ENCODE measurements at regions not wholly inside any gene's neighbourhood (a gene's known extent, or its start where the extent isn't known, plus 50 kb on each side); places are given as distances from the start of the nearest gene placed in this dataset.

DNA sequence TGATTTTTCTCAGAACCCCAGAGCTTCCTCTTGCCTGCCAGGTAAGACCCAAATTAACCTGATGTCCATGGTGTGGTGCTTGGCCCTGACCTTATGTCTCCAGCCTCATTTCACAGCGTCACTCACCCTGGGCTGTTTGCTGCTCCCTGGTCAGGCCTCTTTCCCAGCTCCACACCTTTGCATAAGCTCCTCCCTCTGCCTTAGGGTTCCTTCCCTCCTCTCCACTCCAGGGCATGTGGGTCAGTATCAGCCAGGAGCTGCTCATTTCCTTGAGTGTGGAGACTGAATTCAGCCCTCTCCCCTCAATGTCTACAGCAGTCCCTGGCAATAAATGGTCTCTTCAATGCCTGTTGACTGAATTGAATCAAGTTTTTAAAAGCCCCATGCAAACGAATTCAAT, 75.6 kb upstream of the ANKRD34C start:
- Histone ChIP-seq H3K9me3 (no peaks in the 10 kb centered on the region), H3K4me1 (ENCODE audit: control insufficient read depth in 1 of 2, insufficient read depth in 1 of 2, low read depth in 1 of 2, low read length in 1 of 2) (no peaks in the 10 kb centered on the region), H3K36me3 (no peaks in the 10 kb centered on the region), H3K27me3 (peaks cover 76% of the 10 kb centered on the region), H3K27ac (no peak overlapping the region), H3K4me3 (ENCODE audit: low read depth in 1 of 2, low read length in 1 of 2) (no peak overlapping the region)
- TF ChIP-seq, protein P1, sequence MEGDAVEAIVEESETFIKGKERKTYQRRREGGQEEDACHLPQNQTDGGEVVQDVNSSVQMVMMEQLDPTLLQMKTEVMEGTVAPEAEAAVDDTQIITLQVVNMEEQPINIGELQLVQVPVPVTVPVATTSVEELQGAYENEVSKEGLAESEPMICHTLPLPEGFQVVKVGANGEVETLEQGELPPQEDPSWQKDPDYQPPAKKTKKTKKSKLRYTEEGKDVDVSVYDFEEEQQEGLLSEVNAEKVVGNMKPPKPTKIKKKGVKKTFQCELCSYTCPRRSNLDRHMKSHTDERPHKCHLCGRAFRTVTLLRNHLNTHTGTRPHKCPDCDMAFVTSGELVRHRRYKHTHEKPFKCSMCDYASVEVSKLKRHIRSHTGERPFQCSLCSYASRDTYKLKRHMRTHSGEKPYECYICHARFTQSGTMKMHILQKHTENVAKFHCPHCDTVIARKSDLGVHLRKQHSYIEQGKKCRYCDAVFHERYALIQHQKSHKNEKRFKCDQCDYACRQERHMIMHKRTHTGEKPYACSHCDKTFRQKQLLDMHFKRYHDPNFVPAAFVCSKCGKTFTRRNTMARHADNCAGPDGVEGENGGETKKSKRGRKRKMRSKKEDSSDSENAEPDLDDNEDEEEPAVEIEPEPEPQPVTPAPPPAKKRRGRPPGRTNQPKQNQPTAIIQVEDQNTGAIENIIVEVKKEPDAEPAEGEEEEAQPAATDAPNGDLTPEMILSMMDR (IDR thresholded peaks at IDR 0.05) = no peak

DNA sequence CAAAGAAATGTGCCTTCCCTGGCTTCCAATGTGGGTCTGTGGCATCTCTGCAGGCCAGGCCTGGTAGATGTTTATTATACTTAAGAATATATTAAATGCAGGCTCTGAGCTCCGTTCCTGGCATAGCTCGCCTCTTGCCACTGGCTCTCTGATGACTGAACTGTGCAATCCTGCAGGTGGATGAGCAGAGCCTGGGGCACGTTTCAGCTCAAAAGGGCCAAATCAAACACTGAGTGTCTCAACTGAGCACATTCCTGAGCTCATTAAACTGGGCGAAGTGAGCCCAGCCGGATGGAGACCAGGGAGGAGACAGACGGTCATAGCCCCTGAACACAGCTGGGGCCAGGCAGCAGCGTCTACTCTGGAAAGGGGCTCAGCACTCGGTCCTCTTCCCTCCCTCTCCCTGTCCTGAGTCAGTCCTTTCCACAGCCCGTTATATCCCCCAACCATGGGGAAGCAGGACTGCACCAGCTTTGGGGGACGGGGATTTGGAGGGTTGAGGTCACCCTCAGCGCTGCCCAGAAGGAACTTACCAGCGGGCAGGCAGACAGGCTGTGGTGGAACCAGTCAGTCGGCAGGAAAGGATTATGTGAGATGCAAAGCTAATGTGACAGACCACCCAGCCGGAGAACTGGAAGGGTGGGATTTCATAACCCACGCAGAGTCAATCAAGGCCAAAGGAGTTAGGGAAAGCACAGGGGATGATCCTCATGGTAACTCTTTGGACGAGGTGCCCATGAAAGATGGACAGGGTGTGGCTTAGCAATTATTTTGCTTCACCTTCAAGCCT, 77.4 kb upstream of the ANKRD34C start:
- TF ChIP-seq, protein P1 (IDR thresholded peaks at IDR 0.05) = no peak
- Histone ChIP-seq H3K36me3 (no peaks in the 10 kb centered on the region), H3K9me3 (no peaks in the 10 kb centered on the region), H3K4me3 (ENCODE audit: low read depth in 1 of 2, low read length in 1 of 2) (no peak overlapping the region), H3K4me1 (ENCODE audit: control insufficient read depth in 1 of 2, insufficient read depth in 1 of 2, low read depth in 1 of 2, low read length in 1 of 2) (no peaks in the 10 kb centered on the region), H3K27ac (no peak overlapping the region), H3K27me3 (peaks cover 76% of the 10 kb centered on the region)

DNA sequence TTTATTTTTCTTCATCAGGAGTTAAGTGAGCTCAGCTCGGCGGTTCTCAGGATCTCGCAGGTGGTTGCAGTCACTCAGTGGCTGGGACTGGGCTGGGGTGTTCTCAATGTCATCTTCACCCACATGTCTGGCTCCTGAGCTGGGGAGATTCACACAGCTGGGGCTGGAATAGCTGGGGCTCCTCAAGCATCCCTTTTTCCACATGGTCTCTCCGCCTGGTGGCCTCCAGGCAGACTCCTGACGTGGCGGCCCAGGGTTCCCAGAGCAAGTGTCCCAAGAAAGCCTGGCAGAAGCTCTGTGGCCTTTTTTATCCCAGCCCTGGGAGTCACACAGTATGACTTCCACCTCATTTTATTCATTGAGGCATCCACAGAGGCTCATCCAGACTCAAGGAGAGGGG, 84.1 kb upstream of the ANKRD34C start:
- H3K4me1 ChIP-seq (ENCODE audit: control insufficient read depth in 1 of 2, insufficient read depth in 1 of 2, low read depth in 1 of 2, low read length in 1 of 2) = no peaks in the 10 kb centered on the region
- TF ChIP-seq, protein P1 (IDR thresholded peaks at IDR 0.05) = no peak
- H3K9me3 ChIP-seq = no peaks in the 10 kb centered on the region
- H3K27me3 ChIP-seq = peaks cover 65% of the 10 kb centered on the region
- no peak overlapping the region for H3K4me3 ChIP-seq (ENCODE audit: low read depth in 1 of 2, low read length in 1 of 2)
- H3K36me3 ChIP-seq = no peaks in the 10 kb centered on the region
- no peak overlapping the region for H3K27ac ChIP-seq

DNA sequence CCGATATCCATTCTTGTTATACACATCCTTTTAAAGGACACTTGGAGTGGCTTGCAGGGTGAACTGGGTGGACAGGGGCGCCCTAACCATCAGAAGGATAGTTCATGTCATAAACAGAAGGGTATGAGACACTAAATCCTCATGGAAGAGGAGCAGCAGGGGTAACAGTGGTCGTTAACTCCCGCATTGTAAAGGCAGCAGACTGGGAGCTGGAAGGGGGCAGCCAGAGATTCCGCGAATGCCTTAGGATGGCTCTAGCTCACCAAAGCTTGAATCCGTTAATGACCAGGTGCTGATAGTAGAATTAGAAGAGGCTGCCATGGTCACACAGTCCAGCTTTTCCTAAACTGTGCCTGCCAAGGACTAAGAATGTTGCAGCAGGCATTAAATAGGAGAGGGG, 85.2 kb upstream of the ANKRD34C start:
- H3K9me3 ChIP-seq = no peaks in the 10 kb centered on the region
- no peak overlapping the region for H3K4me3 ChIP-seq (ENCODE audit: low read depth in 1 of 2, low read length in 1 of 2)
- H3K36me3 ChIP-seq = no peaks in the 10 kb centered on the region
- no peaks in the 10 kb centered on the region for H3K4me1 ChIP-seq (ENCODE audit: control insufficient read depth in 1 of 2, insufficient read depth in 1 of 2, low read depth in 1 of 2, low read length in 1 of 2)
- TF ChIP-seq, protein P1 (IDR thresholded peaks at IDR 0.05) = no peak
- H3K27ac ChIP-seq = no peak overlapping the region
- H3K27me3 ChIP-seq = peaks cover 61% of the 10 kb centered on the region

DNA sequence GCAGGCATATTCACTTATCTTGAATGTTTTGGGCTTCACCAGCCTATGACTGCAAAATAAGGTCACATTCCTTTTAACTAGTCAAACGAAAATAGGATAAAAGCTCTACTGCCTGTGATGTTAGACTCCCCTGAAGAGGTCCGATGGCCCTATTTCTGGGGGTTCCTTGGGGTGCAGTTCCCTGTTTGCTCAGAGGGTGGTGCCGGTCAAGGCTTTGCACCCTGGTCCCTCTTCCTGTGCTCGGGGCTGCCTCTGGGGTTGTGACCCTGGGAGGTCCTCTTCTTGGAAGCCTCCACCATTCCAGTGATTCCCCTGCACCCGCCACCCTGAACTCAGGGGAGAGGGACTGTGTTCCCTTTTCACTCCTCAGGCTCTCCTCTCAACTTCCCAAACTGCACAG, 86.7 kb upstream of the ANKRD34C start:
- H3K4me3 ChIP-seq (ENCODE audit: low read depth in 1 of 2, low read length in 1 of 2) = no peak overlapping the region
- TF ChIP-seq, protein P1 (IDR thresholded peaks at IDR 0.05) = no peak
- no peaks in the 10 kb centered on the region for H3K36me3 ChIP-seq
- H3K4me1 ChIP-seq (ENCODE audit: control insufficient read depth in 1 of 2, insufficient read depth in 1 of 2, low read depth in 1 of 2, low read length in 1 of 2) = no peaks in the 10 kb centered on the region
- H3K9me3 ChIP-seq = no peaks in the 10 kb centered on the region
- no peak overlapping the region for H3K27ac ChIP-seq
- H3K27me3 ChIP-seq = peaks cover 48% of the 10 kb centered on the region
